ENCODE measurements at regions not wholly inside any gene's neighbourhood (a gene's known extent, or its start where the extent isn't known, plus 50 kb on each side); places are given as distances from the start of the nearest gene placed in this dataset.
"Not testable (repeated sequence)": the region's sequence is repeated elsewhere in the genome, so short reads cannot be mapped to it uniquely, and the experiment has no call there.

GRCh38 chr9:81814794-81815464 lies 113.3 kb upstream of the SPATA31D4 start:
- no peak for DNase-seq

DNA sequence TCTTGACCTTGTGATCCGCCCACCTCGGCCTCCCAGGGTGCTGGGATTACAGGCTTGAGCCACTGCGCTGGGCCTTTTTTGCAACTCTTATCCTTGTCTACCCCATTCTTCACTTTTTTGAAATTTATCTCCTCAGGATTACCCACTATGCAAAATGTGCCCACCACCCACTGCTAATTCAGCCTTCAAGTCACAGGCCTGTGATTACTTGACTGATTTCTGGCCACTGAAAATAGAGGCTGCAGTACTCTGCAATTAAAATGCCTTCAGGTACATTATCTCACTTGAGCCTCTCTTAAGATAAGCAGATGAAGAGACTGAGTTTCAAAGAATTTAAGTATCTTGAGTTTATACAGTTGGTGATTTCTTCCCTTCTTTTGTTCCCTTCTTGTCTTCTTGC lies 112.4 kb upstream of the SPATA31D4 start:
- DNase-seq: no peak

- no peak for DNase-seq
Measured at GRCh38 chr9:81819155-81819554, 109.1 kb upstream of the SPATA31D4 start.

DNA sequence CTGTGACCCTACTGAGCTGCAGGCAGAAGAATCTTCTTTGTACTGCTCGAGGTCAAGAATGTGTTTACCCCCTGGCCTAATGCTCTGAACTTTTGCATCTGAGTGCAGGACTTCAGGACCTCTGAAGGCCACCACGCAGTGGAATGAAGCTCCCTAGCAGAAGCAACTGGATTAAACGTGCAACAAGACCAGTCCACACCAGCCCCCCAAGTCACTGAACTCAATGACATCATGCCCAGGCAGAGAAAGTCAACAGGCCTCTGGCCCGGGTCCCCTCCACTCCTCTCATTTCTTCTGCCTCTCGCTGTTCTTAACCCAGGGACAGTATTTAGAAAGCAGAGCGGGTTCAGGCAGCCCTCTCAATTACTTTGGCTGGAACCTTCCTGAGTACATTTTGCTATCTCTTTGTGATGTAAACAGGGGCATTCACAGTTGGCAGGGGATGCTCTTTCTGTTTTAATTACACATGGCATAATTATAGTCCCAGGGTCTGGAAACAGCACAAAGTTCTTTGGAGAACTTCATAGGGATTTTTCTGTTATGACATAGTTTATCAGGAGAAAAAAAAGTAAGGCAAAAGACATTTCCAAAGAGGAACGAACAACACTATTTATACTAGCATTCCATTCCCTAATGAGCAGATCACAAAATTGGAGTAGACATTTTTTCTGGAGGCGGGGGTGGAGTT lies 108.2 kb upstream of the SPATA31D4 start:
- no peak for DNase-seq

DNA sequence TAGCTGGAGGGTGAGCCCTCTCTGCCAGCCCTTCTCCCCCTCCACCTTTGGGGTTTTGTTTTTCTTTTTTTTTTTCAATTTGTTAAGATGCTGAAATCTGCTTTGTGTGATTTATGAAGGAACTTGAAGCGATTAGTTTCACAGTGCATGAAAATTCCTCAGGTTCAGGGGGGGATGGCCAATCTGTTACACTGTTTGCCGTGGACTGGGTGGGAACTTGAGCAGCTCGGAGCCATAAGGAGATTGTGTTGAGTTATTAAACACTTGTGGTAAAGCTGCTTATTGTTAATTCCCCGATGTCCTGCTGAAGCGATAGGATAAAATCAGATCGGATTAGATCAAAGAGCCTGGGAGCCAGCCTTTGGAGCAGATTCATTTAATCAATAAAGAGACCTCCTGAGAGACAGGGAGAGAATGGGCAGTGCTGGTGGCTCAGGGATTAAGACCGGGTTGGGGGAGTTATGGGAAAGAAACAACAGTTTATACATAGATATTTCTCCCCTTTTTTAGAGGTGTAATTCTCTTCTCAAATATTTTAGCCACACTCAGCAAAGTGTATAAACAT lies 105.8 kb upstream of the SPATA31D4 start:
- DNase-seq: no peak

DNA sequence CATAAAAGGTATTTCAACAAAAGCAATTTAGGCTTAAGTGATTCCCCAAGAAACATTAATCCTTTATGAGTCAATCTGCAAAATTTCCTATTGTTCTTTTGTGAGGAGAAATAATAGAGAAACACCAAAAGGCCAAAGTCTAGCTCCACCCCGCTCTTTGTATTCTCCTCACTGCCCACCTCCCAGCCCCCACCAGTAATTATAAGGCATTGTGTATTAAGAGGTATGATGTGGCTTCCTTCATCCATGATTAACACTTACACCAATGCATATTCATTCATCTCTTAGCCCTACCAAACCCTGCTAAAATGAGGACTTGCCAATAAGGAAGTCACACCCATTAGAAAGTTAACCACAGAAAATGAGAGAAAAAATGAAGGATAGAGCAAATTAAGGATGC lies 105.3 kb upstream of the SPATA31D4 start:
- DNase-seq: no peak

DNA sequence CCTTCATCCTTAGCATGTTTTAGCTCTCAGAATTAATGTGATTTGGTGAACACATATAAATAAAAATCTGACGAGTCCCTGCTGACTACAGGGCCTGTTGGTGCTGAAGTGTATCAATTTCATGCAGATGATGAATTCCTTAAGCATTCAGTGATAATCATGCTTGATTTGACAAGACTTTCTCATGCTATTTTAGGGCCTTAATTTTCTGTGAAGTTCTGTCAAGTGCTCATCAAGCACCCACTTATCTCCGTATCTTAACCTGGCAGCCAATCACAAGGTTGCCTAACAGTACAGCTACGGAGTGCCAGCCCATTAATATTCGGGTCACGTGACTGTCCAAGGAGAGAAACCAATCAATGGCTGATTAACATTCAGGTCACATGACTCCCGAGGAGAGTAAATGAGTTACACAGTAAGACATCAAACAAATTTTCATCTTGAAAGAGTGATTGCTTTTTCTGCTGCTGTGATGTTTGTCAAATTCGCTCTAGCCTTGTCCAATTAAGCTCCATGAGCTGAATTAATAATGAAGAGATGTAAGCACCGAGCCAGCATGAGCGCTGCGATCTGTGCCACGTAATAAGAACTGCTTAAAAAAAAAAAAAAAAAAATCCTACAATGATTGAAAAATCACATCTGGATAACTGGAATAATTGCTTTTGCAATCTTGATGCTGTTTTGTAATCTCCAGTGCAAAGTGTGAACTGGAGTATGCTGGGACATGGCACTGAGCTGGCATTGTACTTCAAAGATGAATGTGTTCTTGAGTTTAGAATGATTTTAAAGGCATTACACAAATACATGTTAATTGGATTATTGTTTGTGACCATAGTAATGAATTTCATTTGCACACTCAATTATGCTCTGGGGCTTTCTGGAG lies 104.3 kb upstream of the SPATA31D4 start:
- DNase-seq: no peak

DNA sequence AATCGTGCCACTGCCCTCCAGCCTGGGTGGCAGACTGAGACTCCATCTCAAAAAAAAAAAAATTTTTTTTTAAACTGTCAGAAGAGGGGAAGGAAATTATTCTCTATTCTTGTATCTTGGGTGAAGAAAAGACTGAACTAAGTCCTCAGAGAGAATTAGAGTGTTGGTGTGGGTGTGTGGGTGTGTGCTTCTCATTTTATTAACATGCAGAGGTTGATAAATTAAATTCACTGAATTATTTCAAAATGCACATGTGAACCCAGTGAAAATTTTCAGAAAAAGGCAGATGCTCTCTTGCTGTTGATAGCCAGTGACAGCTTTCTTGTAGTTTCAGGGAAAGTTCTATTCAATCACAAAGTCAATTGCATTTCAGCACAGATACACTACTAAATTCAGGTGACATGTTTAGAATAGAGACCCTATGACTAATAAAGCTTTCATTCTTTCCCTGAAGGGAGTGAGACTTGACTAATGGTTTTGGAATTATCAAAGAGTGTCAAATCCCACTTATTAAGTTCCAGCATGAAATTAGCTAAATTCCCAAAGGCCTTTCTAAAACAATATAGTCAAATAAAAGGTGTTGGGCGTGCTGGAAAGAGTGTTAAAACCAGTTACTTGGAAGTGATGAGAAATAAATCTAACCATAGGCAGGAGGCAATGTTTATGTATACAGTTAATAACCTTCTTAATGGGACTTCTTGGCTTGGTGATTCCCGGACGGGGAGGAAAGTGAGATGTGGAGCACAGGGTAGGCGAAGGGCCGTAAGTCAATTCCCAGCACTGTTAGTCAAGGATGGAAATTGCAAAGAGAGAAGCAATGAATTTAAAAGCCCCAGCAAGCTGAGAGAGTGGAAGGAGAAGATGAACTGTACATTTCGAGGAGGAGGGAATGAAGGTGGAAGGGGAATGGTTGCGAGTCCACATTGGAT lies 103.2 kb upstream of the SPATA31D4 start:
- no peak for DNase-seq

DNA sequence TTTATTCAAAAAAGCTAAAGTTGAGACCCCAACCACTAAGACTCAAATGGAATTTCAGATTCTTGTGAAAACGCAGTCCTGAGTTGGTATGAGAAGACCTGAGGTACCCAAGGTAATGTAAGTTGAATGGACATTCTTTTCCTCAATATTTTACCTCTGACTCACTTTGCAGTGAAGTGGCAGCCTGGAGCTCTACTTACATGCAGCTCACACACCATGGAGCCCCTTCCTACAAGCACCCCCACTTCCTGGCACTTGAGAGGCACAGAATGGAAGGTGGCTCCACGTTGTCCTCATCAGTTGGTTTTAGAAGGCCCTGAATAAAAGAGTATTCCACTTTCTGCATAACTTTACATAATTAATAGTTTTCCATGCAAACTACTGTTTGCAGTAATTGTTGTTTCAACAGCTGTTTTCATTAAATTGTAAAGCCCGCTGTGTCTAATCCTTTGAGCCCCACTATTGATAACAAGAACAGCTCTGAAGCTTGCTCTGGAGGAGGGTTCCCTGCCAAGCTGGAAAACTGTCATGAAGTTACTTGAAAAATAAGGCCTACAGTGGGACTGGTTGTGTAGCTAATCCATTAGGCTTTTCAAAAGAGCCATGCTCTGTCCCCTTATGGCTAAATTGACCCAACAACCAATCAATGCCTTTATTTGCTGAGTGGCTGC lies 102.2 kb upstream of the SPATA31D4 start:
- no peak for DNase-seq

- peak; percentile 87 for DNase-seq
Measured at GRCh38 chr9:81826517-81826906, 101.7 kb upstream of the SPATA31D4 start.

DNA sequence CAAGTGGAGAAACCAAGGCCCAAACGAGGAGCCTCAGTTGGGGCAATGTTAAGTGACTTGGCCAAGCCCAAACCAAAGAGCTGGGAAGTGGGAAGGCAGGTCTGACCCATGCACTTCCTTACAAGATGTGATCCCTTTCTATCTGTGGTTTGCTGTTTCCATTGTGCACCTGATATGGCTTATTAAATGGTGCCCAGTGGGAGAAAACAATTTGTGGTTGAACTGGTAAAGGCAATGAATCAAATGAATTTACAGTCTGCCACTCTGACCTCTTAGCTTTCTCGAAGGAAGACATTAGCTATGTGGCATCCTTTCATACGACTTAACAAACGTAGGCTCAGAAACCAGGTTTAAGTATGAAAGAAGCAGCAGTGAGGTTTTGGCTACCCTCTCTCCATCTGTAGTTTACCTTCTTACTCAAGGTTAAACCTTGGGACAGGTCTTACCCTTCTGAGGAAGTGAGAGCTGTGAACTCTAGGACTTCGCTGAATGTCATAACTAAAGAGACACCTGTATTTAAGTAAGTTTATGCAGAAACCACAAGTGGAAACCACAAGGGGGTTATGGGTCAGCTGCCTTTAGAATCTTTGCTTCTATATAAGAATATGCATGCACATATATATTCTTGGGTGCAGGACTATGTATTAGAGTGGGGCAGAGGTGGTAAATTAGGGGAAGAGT lies 100.5 kb upstream of the SPATA31D4 start:
- DNase-seq: no peak

GRCh38 chr9:81829195-81829882 lies 98.9 kb upstream of the SPATA31D4 start:
- no peak for DNase-seq

GRCh38 chr9:81830431-81830830 lies 97.8 kb upstream of the SPATA31D4 start:
- not testable (repeated sequence) for DNase-seq

DNA sequence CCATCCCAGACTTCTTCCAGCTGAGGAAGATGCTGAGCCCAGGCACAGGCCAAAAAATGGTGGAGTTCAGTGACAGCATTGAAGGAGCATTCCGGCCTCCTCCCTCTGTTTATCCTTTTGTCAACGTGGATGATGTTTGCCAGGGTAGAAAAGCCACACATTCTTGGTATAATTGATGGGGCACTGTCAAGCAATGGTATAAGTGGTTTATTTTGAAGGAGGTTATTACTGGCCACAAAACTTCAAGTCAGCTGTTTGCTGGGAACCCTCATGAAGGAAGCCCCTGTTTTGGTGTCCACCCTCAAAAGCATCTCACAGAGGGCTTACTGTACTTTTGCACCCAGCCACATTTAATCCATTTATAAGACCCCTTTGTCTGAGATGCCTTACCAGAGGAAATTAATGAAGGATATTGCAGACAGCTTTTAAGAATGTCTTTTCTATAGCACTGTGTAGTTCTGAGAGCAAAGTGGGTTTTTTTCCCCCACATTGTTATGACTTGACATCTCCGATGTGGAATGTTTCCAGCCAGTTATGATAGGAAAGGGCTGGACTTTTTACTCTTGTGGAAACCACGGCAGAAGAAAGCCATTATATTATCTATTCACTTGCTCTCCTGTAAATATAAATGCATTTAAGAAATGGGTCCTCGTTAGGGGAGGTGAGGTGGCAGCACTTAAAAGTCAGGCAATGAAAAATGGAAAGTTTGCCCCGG lies 95.5 kb upstream of the SPATA31D4 start:
- peak; percentile 48 for DNase-seq

DNA sequence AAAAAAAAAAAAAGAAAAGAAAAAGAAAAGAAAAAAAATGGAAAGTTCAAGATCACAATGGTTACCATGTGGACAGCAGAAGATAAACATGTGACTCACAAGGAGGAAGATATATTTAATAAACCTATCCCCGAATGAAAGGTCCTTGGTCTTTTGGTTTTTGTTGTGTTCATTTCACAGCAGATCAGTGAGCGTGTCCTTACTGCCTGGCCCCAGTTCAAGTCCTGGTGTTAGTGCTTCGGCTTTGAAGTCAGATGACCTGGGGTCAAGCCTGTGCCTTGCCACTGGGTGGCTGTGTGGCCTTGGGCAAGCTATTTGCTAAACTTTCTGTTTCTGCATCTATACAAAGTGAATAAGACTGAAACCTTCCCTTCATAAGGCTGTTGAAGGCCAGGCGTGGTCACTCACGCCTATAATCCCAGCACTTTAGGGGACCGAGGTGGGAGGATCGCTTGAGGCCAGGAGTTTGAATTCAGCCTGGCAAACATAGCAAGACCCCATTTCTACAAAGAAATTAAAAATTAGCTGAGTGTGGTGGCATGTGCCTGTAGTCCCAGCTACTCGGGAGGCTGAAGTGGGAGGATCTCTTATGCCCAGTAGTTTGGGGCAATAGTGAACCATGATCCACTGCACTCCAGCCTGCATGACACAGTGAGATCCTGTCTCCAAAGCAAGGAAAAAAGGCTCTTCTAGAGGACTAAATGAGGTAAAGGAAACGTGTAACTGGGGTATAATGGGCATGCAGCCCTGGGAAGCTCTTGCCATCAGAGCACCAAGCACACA lies 94.5 kb upstream of the SPATA31D4 start:
- DNase-seq: no peak

GRCh38 chr9:81841333-81841732 lies 86.9 kb upstream of the SPATA31D4 start:
- no peak for DNase-seq

DNA sequence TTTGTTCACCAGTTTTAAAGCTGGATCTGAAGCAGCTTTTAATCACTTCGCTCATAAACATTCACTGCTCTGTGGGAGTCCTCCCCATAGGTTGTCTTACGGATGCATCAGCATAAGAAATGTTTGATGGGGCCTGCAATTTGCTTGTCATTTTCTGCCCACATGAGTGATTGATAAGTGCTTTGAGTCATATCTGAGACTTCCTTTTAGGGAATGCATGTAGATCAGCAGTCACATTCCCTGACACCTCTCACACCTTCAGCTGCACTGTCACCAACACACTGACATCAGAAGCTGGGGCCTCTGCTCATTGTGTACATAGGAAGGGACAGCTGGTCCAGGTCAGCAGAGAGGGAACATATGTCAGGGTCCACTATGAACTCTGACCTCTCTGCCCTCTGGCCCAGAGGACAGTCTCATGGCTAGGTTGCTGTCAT lies 84.1 kb upstream of the SPATA31D4 start:
- no peak for DNase-seq

DNA sequence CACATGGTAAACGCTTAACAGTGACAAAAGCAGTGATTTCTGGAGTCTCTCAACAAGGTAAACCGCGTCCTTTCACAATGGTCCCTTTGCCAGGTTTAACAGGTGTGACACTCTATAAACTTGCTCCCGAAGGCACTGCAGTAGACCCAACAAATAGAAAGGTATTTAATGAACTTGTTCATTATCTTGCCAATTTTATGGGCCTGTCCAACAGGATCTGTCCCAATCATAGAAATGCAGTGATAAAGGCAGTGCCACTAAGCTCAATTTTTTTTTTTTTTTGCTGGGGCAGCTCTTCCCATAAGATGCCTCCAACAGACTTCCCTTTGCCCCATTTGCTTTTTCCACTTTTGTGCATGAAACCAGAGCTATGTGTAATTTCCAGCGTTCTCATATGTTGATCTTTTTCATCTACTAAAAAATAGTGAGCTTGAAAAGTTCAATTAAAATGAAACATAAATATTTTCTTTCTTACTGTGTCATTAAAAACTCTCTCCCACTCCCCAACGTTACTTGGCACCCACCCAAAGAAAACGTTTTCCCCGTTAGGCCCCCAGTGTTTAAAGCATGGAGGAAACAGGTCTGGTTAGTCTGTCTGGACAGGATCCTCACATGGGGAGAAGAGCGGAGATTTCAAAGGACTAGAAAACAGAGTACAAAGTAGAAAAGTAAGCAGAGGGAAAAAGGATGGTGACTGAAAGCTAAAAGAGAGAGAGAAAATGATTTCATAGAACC lies 80.9 kb upstream of the SPATA31D4 start:
- no peak for DNase-seq
